NT2/D1 (cell line): ENCODE measurements at regions not wholly inside any gene's neighbourhood (a gene's known extent, or its start where the extent isn't known, plus 50 kb on each side); places are given as distances from the start of the nearest gene placed in this dataset.

ENCODE experiments used
- DNase-seq: peaks from one replicate; pipeline ENCODE4 v3.0.0-alpha.2; 2011; ENCODE audit warnings: low read depth, low spot score
- H3K27me3 ChIP-seq: 2 replicates; pipeline ENCODE4 v1.6.0; 2011; ENCODE audit warnings: mild to moderate bottlenecking; ENCODE audit not compliant: insufficient read length, insufficient read depth
- H3K36me3 ChIP-seq: 2 replicates; pipeline ENCODE4 v1.6.1; 2011; ENCODE audit warnings: mild to moderate bottlenecking, low read length, mixed read lengths; ENCODE audit not compliant: insufficient read depth, insufficient read length
- H3K4me1 ChIP-seq: 2 replicates; pipeline ENCODE4 v1.5.1; 2011; ENCODE audit not compliant: insufficient read depth, insufficient read length
- H3K4me3 ChIP-seq: 2 replicates; pipeline ENCODE4 v1.5.1; 2011; ENCODE audit warnings: low read depth; ENCODE audit not compliant: insufficient read length
- H3K9ac ChIP-seq: 2 replicates; pipeline ENCODE4 v1.6.0; 2011; ENCODE audit warnings: low read depth; ENCODE audit not compliant: insufficient read length
- H3K9me3 ChIP-seq: 2 replicates; pipeline ENCODE4 v1.5.1; 2011; ENCODE audit warnings: mild to moderate bottlenecking, low read length; ENCODE audit not compliant: insufficient read depth
- SUZ12 ChIP-seq: IDR thresholded peaks from 2 replicates; pipeline ENCODE4 v1.6.1; 2011; ENCODE audit not compliant: insufficient read length, insufficient read depth; ENCODE audit errors: extremely low read depth
- YY1 ChIP-seq: IDR thresholded peaks from 2 replicates; pipeline ENCODE4 v1.6.1; 2011; ENCODE audit not compliant: insufficient read length, insufficient read depth
- ZNF274 ChIP-seq: IDR thresholded peaks from 2 replicates; pipeline ENCODE4 v1.6.1; 2011; ENCODE audit warnings: mild to moderate bottlenecking, low read depth, low read length

DNA sequence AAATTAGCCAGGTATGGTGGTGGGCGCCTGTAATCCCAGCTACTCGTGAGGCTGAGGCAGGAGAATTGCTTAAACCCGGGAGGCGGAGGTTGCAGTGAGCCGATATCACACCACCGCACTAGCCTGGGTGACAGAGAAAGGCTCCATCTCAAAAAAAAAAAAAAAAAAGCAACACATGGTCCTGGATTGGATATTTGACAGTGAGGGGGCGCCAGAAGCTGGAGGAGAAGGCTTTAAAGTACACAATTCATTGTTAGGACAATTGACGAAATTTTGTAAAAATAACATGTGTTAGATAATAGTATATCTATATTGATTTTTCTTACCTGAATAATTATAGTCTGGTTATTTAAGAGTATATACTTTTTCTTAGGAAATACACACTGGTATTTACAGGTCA, 50.2 kb upstream of the USP25 start:
- no peak for DNase-seq
- no peak overlapping the region for H3K4me3 ChIP-seq

More for the DNA sequence above, 50.2 kb upstream of the USP25 start:
- TF ChIP-seq SUZ12 (no peak), YY1 (no peak), ZNF274 (no peak)
- Histone ChIP-seq H3K9ac (no peak overlapping the region), H3K36me3 (no peaks in the 10 kb centered on the region), H3K4me1 (no peaks in the 10 kb centered on the region), H3K27me3 (no peaks in the 10 kb centered on the region), H3K9me3 (0 out of 2 replicates have a peak, but pooled peaks cover 5% of the 10 kb centered on the region)
